ENCODE measurements at regions not wholly inside any gene's neighbourhood (a gene's known extent, or its start where the extent isn't known, plus 50 kb on each side); places are given as distances from the start of the nearest gene placed in this dataset.

DNA sequence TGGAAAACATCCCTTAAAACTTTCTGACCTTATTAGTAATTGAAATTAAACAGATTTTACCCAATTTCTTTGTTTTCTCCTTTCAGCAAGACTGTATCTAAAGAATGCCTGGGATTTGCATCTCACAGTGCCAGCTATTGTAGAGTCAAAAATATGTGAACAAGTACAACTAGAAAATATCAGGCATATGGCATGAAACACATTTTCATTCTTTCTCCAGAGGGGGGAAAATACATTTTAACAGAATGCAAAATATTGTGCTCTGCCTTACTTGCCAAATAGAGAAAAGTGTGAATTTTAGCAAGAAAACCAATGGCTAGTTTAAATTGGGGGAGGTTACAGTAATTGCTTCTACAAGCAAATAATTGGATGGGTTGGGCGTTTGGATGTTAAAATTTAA is 366.6 kb upstream of the FIGN start:
- no peak for TF ChIP-seq POLR2A (IDR thresholded peaks at IDR 0.05; ENCODE audit: low read length)
- no peak for TF ChIP-seq GATA1 (IDR thresholded peaks at IDR 0.05; ENCODE audit: low read depth, low read length)

Data from erythroblast (primary cell).